HG02610 (cell line): ENCODE measurements at regions not wholly inside any gene's neighbourhood (a gene's known extent, or its start where the extent isn't known, plus 50 kb on each side); places are given as distances from the start of the nearest gene placed in this dataset.
"Not testable (repeated sequence)": the region's sequence is repeated elsewhere in the genome, so short reads cannot be mapped to it uniquely, and the experiment has no call there.

Experiments used
- ATAC-seq: cut with Tn5 transposase; IDR thresholded peaks from one replicate; pipeline ENCODE4 v1.9.1; 2021; ENCODE audit warnings: mild to moderate bottlenecking, moderate library complexity; ENCODE audit not compliant: unreplicated experiment

DNA sequence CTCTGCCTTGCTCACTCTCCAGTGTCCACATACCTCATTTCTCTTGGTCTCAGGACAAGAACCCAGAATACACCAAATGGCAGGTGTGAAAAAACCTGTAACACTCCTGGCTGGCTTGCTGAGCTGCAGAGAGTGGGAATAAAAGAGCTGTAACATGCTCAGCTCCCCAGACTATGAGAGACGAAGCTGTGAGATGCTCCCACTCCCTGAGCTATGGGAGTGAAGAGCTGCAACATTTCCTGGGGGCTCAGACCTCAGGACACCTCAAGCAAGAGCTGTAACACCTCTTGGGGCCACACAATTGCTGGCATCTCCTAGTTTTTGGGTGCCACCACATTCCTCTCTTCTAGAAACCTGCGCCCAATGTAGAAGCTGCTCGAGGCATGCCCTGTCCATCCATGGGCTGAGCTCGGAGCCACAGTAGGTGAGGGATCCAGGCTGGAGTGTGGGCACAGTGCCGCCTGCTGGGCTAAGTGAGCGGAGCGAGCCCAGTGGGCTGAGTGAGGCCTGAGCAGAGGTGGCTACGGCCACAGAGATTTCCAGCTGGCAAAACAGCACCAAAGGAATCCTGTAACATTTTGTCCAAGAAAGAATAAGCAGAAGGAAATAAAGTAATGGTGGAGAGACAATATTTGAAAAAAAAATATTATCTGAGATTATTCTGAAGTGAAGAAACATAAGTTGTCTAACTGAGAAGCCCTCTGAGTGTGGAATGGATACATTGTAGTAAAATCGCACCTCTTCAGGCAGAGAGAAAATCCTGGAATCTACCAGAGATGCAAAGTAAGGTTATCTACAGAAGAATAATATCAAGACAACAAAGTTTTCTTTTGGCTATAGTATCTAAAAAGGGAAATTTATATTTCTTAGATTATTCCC lies 186.2 kb upstream of the PCDH9 start:
- peak; percentile 91 for ATAC-seq

DNA sequence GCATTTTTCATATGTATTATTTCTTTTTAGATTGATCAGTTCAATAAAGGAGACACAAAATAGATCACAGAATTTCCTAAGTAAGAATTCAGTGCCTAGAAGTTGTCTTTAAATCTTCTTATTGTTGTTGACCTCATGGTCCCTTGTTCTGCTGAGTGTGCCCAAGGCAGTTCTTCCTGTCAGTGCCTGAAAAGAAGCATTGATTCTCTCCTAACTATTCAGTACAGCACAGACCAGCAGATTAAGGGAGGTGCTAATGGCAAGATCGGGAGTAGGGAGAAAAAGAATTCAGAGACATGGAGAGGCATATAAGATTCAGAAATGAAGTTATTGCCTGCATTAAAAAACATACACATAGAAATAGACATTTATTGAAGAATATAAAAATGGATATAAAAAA lies 180.5 kb upstream of the PCDH9 start:
- ATAC-seq: no peak

- ATAC-seq: no peak
Observed at GRCh38 chr13:67408798-67409197, 178.7 kb upstream of the PCDH9 start.

GRCh38 chr13:67402546-67402945 lies 172.4 kb upstream of the PCDH9 start:
- no peak for ATAC-seq

- no peak for ATAC-seq
Observed at GRCh38 chr13:67395577-67395976, 165.4 kb upstream of the PCDH9 start.

DNA sequence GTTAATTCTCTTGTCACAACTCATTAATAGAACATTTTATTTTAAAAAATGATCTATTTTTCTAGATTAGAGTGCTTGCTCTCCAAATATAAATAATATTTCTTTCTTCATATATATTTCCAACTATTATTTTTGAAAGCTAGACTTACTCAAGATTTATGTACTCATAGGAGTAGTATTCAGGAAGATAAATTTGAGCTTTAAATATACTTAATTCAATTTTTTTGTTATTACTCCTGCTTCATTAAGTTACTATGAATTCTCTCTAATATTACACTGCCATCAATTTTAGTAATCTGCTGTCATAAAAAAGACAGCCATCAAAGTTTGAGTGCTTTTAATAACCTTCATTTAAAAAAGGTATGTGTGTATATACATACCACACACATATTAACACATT lies 161.9 kb upstream of the PCDH9 start:
- no peak for ATAC-seq

GRCh38 chr13:67390462-67391086 lies 160.4 kb upstream of the PCDH9 start:
- ATAC-seq: no peak

DNA sequence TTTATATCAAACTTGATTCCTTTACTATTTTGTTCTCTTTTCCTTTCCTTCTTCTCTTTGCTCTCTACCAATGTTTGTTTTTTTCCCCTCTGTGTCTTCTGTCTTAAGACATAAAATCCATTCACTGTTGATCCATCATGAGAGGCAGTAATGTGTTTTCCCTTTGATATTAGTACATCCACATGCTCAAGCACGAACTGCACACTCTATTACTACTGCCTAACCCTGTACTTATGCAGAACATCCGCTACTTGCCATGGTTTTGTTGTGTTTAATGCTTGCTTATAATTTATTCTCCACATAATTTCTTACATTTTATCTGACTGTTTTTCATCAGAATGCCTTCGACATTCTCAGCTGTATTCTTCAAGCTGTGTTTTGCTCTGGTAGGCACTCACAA lies 159.0 kb upstream of the PCDH9 start:
- ATAC-seq: no peak

DNA sequence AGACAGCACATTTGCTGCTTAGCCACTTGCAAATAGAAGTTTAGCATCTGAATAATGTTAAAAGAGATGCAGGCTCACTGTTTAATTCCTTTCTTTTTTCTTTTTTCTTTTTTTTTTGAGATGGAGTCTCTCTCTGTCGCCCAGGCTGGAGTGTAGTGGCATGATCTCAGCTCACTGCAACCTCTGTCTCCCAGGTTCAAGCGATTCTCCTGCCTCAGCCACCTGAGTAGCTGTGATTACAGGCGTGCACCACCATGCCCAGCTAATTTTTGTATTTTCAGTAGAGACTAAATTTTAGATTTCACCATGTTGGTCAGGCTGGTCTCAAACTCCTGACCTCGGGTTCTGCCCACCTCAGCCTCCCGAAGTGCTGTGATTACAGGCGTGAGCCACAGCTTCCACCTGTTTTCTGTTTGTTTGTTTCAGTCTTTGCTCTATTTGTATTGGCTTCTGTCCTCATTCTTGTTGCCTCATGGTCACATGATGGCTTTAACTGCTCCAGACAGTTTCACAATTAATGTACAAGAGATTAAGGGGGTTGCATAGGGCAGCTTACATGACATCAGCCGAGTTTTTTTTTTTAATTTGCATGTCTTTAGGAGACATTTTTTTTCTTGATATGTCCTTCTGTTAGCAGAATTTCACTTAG lies 153.1 kb upstream of the PCDH9 start:
- ATAC-seq: not testable (repeated sequence)

GRCh38 chr13:67377919-67378318 lies 147.8 kb upstream of the PCDH9 start:
- no peak for ATAC-seq

- ATAC-seq: no peak
Observed at GRCh38 chr13:67374391-67374790, 144.3 kb upstream of the PCDH9 start.

DNA sequence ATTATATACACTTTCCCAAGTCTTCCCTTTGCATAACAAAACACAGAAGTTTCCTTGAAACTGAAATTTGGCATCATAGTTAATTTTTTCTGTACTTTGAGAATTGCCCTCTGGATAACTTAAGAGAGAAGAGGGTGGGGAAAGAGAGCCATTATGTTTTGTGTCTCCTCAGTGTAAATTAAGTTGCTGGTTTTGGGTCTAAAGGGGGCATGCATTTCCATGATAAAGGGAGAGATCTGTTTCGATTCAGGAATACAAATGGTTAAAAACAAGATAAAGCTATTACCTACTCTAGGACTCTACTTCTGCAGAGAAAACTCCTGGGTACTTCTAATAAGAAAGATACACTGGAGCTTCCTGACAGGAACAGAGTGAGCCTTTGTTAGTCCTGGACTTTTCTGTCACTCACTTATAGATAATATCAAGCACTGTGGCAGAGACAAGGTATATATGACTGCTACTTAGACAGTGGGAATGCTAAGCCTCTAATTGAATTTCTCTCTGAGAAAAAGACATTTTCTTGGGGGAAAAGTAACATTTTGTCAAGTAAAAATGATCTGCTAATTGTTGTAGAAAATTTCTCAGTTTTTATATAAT lies 142.8 kb upstream of the PCDH9 start:
- ATAC-seq: no peak

DNA sequence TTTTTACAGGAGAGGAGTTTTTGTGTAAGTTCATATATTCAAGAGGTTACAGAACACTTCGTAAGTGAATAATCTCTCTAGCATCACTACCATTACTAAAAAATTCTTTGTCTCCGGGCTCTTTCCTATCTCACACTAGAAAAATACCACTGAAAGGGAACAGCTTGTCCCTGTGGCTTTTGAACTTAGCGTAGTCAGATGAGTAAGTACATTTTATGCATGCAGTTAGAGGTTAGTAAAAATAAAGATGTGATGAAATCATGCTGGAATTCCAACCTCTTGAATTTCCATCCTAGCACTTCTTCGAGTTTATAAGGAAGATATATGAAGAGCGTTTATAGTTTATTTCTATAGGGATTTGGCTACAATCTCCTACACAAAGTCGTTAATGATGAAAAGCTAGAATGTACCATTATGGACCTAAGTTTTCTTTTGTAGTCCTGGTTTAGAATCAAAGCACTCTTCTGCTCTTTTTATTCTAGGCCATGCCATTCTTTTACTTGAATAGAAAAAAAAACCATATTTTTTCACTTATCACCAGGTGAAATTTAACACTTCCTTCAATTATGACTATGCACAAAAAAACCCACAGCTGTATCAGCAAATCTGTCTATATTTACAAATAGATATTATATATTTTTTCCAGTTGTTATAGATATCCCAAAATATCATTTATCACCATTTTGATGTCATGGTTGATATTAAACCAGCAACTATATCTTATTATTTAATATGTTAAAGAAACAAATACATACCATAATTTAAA lies 139.9 kb upstream of the PCDH9 start:
- ATAC-seq: no peak

DNA sequence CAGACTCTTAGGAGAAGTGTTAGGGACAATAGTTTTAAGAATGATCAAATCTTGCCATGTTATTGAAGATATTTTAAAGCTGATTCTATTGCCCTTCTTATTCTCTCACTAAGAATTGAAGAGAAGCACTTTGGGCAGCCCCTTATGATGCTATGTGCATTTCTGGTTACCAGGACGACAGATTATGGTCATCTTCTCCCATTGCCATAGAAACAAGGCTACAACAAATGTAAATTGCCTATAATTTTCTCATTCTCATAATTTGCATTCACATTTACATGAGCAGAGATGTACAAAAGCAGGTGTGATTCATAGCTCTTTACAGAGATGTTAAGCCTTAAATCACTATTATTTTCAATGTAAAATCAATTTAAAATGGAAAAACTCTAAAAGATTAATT lies 137.3 kb upstream of the PCDH9 start:
- no peak for ATAC-seq

- ATAC-seq: no peak
Observed at GRCh38 chr13:67366533-67366932, 136.4 kb upstream of the PCDH9 start.

DNA sequence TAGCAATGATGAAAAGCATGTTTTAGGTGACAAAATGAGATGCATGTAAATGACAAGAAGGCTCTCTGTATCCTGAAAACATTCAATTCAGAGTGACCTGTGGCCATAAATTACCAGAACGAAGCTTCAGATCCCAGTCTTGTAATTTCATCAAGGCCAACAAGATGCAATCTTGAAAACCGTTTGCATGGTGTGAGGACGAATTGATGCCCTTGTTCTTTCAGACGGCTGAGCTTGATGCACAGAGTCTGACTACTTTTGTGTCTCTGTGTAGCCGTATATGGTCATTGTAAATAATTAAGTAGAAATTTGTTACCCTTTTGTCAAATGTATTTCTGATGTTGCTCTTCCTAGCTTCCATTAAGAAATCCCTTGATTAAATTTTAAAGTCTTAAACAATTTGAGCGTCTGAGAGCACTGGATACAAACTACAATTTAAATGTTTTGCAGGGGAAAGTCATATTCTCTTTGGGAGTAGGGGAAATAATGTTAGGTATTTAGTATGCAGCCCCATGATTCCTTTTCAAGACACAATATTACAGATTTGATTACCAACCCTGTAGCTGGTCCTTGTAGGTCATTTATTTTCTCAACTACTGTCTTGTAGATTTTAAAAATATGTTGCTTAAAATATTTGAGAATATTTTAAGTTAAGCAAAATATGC lies 125.8 kb upstream of the PCDH9 start:
- ATAC-seq: no peak

- no peak for ATAC-seq
Observed at GRCh38 chr13:67353941-67354340, 123.8 kb upstream of the PCDH9 start.

GRCh38 chr13:67353031-67353430 lies 122.9 kb upstream of the PCDH9 start:
- no peak for ATAC-seq

GRCh38 chr13:67351909-67352308 lies 121.8 kb upstream of the PCDH9 start:
- no peak for ATAC-seq

DNA sequence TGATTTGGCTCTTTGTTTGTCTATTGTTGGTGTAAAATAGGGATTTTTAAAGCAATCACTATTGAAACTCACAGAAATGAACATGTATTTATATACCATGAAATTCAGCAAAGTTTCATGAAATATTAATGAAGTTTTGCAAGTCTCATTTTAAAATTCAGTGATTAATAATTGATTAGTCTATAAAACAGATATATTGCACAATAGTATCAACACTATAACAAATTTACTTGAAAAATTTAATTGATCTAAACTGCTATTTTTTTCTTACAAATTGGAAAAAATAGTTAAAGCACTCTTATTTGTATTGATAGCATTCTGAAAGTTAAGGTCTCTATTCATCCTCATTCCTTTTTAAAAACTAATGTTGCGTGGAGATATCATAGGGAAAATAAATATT lies 121.0 kb upstream of the PCDH9 start:
- ATAC-seq: no peak
